CD4-positive, alpha-beta T cell (primary cell): ENCODE measurements at regions not wholly inside any gene's neighbourhood (a gene's known extent, or its start where the extent isn't known, plus 50 kb on each side); places are given as distances from the start of the nearest gene placed in this dataset.

ENCODE experiments used
- ATAC-seq: fragments of 200-7000 bp; cut with Tn5 transposase; one replicate; pipeline ENCODE4 v1.10.0; 2022; ENCODE audit warnings: mild to moderate bottlenecking; ENCODE audit not compliant: poor library complexity
- CTCF ChIA-PET: fragments of 350-600 bp; sonication (Branson Sonifier 250); formaldehyde crosslinking; loops from one replicate; lab custom pipeline; 2021; ENCODE audit warnings: antibody characterized with exemption, inconsistent platforms; lab: Charles Lee
- POLR2A ChIA-PET: fragments of 350-600 bp; sonication (Branson Sonifier 250); formaldehyde crosslinking; loops from one replicate; lab custom pipeline; 2021; ENCODE audit warnings: antibody characterized with exemption, inconsistent platforms; lab: Charles Lee
- DNase-seq, 14 experiments: peaks; one replicate each; pipeline ENCODE4 v3.0.0-alpha.2; 2013 to 2020; ENCODE audit warnings: mixed read lengths in 2 of 14
- H3K27ac ChIP-seq, 2 donors: one replicate each; pipeline versions ENCODE4 v1.5.1 to v1.7.0; 2013; ENCODE audit warnings: low read length in 2 of 2, low read depth in 1 of 2, mild to moderate bottlenecking in 1 of 2
- H3K27me3 ChIP-seq, 2 experiments: 1 replicate in 1 of 2; 2 replicates in 1 of 2; pipeline versions ENCODE4 v1.6.1 to v1.7.0; 2013; ENCODE audit warnings: low read length in 2 of 2, control low read depth in 1 of 2, mild to moderate bottlenecking in 1 of 2, moderate library complexity in 1 of 2; ENCODE audit not compliant: insufficient read depth in 2 of 2, control insufficient read depth in 1 of 2
- H3K36me3 ChIP-seq: one replicate; pipeline ENCODE4 v1.6.1; 2013; ENCODE audit warnings: low read length, control low read depth; ENCODE audit not compliant: insufficient read depth
- H3K4me1 ChIP-seq: one replicate; pipeline ENCODE4 v1.6.1; 2013; ENCODE audit warnings: low read length, control low read depth; ENCODE audit not compliant: insufficient read depth
- H3K4me3 ChIP-seq: one replicate; pipeline ENCODE4 v1.5.1; 2013; ENCODE audit warnings: mild to moderate bottlenecking, low read length, moderate library complexity
- H3K9me3 ChIP-seq, 2 experiments: 1 replicate in 1 of 2; 2 replicates in 1 of 2; pipeline versions ENCODE4 v1.6.1 to v1.7.0; 2013; ENCODE audit warnings: low read length in 2 of 2, mild to moderate bottlenecking in 2 of 2, control low read depth in 1 of 2, moderate library complexity in 1 of 2; ENCODE audit not compliant: control insufficient read depth in 1 of 2, insufficient read depth in 1 of 2
- H3K27ac Mint-ChIP-seq: one replicate; pipeline ENCODE4 v1.8.0; 2020; ENCODE audit warnings: mixed read lengths
- H3K27me3 Mint-ChIP-seq: one replicate; pipeline ENCODE4 v1.8.0; 2021; ENCODE audit warnings: mixed read lengths
- H3K36me3 Mint-ChIP-seq: one replicate; pipeline ENCODE4 v1.8.0; 2021; ENCODE audit warnings: low read depth, mixed read lengths
- H3K4me1 Mint-ChIP-seq: one replicate; pipeline ENCODE4 v1.8.0; 2021; ENCODE audit warnings: low read depth, mixed read lengths
- H3K4me3 Mint-ChIP-seq: one replicate; pipeline ENCODE4 v1.8.0; 2020; ENCODE audit warnings: mild to moderate bottlenecking, mixed read lengths
- H3K9me3 Mint-ChIP-seq: one replicate; pipeline ENCODE4 v1.8.0; 2020; ENCODE audit warnings: mixed read lengths
- intact Hi-C, 2 experiments: fragments of 100-400 bp; cut with DNase I in 1 of 2; cut with micrococcal nuclease in 1 of 2; formaldehyde crosslinking; loops; one replicate each; pipeline versions ENCODE4 v1.15.1 to v1.9.0; 2023 to 2025; cut with DNase I, micrococcal nuclease
- TF ChIP-seq, protein P1 (sequence below): fragments of 200-600 bp; IDR thresholded peaks from one replicate; pipeline ENCODE4 v1.8.0; 2022; ENCODE audit warnings: antibody characterized with exemption, mild to moderate bottlenecking

GRCh38 chr22:23512348-23512705 lies 67.8 kb downstream of the IGLL1 start:
- no peaks in the 10 kb centered on the region for H3K4me1 ChIP-seq
- H3K9me3 ChIP-seq: no peaks in the 10 kb centered on the region
- H3K27ac ChIP-seq: no peak overlapping the region
- Mint-ChIP-seq H3K27me3 (peaks cover under 1% of the 10 kb centered on the region), H3K27ac (no peak overlapping the region), H3K4me1 (no peaks in the 10 kb centered on the region), H3K9me3 (no peaks in the 10 kb centered on the region), H3K36me3 (no peaks in the 10 kb centered on the region), H3K4me3 (no peak overlapping the region)
- CTCF ChIA-PET: no interaction called here
- TF ChIP-seq, protein P1, sequence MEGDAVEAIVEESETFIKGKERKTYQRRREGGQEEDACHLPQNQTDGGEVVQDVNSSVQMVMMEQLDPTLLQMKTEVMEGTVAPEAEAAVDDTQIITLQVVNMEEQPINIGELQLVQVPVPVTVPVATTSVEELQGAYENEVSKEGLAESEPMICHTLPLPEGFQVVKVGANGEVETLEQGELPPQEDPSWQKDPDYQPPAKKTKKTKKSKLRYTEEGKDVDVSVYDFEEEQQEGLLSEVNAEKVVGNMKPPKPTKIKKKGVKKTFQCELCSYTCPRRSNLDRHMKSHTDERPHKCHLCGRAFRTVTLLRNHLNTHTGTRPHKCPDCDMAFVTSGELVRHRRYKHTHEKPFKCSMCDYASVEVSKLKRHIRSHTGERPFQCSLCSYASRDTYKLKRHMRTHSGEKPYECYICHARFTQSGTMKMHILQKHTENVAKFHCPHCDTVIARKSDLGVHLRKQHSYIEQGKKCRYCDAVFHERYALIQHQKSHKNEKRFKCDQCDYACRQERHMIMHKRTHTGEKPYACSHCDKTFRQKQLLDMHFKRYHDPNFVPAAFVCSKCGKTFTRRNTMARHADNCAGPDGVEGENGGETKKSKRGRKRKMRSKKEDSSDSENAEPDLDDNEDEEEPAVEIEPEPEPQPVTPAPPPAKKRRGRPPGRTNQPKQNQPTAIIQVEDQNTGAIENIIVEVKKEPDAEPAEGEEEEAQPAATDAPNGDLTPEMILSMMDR: no peak
- no peak for DNase-seq
- H3K36me3 ChIP-seq: no peaks in the 10 kb centered on the region
- intact Hi-C loops: no loop called here
- ATAC-seq: no peak
- POLR2A ChIA-PET: no interaction called here
- peaks cover 0 to 2% of the 10 kb centered on the region in 2 experiments for H3K27me3 ChIP-seq
- no peak overlapping the region for H3K4me3 ChIP-seq

DNA sequence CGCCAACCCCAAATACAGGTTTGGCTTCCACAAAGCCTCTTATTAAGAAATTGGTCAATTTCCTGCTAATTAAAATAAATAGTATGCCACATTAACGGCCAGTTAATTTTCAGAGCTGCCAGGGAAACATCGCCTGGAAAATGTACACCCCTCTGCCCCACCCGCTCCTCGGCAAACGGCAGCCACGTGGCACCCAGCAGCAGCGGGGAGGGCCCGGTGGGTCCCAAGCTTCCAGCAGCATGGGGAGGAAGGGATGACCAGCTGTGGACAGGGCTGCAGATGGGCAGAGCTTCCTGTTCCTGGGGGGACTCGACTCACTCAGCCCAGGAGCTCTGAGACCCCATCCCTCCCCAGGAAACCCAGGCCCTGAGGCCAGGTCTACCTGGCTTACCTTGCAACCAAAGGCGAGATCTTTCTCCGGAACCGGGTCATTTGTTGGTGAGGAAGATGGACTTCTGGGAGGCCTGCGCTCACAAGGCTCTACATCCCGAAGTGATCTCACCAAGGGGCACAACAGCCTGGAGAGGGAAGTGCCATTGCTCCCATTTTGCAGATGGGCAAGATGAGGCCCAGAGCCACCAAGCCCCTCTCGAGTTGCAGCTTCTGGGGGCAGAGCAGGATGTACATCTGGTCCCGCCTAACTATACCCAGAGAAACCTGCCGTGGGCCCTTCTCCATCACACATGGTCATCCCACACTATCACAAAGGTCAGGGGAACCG lies 68.3 kb downstream of the IGLL1 start:
- ATAC-seq (no peak), DNase-seq (no peak)
- H3K27me3 ChIP-seq: peaks cover 0 to 2% of the 10 kb centered on the region in 2 experiments
- no peak overlapping the region for H3K4me3 Mint-ChIP-seq
- no peaks in the 10 kb centered on the region for H3K9me3 ChIP-seq
- POLR2A ChIA-PET: no interaction called here
- no peak overlapping the region for H3K27ac Mint-ChIP-seq
- no peak overlapping the region for H3K4me3 ChIP-seq
- TF ChIP-seq, protein P1: no peak
- no peaks in the 10 kb centered on the region for H3K4me1 ChIP-seq
- H3K27me3 Mint-ChIP-seq: no peaks in the 10 kb centered on the region
- H3K36me3 Mint-ChIP-seq: no peaks in the 10 kb centered on the region
- intact Hi-C loops: no loop called here
- H3K4me1 Mint-ChIP-seq: no peaks in the 10 kb centered on the region
- H3K36me3 ChIP-seq: no peaks in the 10 kb centered on the region
- no peaks in the 10 kb centered on the region for H3K9me3 Mint-ChIP-seq
- no peak overlapping the region for H3K27ac ChIP-seq
- CTCF ChIA-PET: no interaction called here

- TF ChIP-seq, protein P1: no peak
- CTCF ChIA-PET: no interaction called here
- H3K27me3 Mint-ChIP-seq: no peaks in the 10 kb centered on the region
- H3K36me3 Mint-ChIP-seq: no peaks in the 10 kb centered on the region
- Histone ChIP-seq H3K4me1 (no peaks in the 10 kb centered on the region), H3K9me3 (no peaks in the 10 kb centered on the region), H3K27ac (no peak overlapping the region), H3K4me3 (no peak overlapping the region), H3K27me3 (no peaks in the 10 kb centered on the region), H3K36me3 (no peaks in the 10 kb centered on the region)
- intact Hi-C loops: no loop called here
- POLR2A ChIA-PET: no interaction called here
- H3K9me3 Mint-ChIP-seq: no peaks in the 10 kb centered on the region
- H3K27ac Mint-ChIP-seq: no peak overlapping the region
- no peaks in the 10 kb centered on the region for H3K4me1 Mint-ChIP-seq
- ATAC-seq: no peak
- H3K4me3 Mint-ChIP-seq: no peak overlapping the region
- DNase-seq: no peak
These were observed 70.4 kb downstream of the IGLL1 start for GRCh38 chr22:23509571-23510302.
